ENCODE measurements at regions not wholly inside any gene's neighbourhood (a gene's known extent, or its start where the extent isn't known, plus 50 kb on each side); places are given as distances from the start of the nearest gene placed in this dataset.

DNA sequence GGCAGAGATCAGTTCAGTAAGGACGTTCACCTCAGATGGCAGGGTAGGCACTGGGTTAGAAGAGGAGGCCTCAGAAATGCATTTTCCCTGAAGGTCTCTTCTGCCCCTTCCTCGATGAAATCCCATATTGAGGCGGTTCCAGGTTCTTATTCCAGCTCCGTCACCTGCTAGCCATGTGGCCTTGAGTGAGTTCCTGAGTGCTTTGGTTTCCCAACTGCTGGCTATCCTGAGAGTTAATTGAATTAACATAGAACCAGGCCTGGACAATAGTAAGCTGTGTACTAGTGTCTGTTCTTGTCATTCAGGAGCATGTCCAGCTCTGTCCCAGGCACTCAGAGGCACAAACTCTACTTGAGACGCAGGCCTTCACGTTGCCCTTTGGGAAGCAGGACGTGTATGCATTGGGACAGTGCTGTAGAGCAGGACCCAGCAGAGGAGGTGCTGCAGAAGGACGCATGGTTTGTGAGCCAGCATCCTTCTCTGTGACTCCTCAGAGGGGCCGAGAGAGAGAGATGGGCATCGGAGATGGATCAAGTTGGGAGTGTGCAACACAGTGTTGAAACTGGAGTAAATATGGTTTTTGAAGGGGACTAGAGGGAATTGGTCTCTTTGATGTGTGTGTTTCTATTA, 114.2 kb downstream of the ASB7 start:
- H3K9me1 ChIP-seq (ENCODE audit: control insufficient read depth, insufficient read depth, low read length) = no peaks in the 10 kb centered on the region
- POLR2A ChIA-PET = no interaction called here
- H2AFZ ChIP-seq (ENCODE audit: low read depth, low read length) = no peak overlapping the region
- H3K9me3 ChIP-seq (replicated peaks; ENCODE audit: control insufficient read depth, insufficient read depth, low read depth, low read length) = no peaks in the 10 kb centered on the region
- WGBS (ENCODE audit: insufficient coverage, low coverage, missing lambda C conversion rate) = 1% methylated on average over 10 of the region's 10 CpGs
- H3K79me2 ChIP-seq (ENCODE audit: control insufficient read depth, insufficient read depth, low read length) = no peaks in the 10 kb centered on the region
- CTCF ChIA-PET (ENCODE audit: low intra/inter-chr PET ratio) = no interaction called here
- TF ChIP-seq POLR2AphosphoS5 (IDR thresholded peaks at IDR 0.05; ENCODE audit: control insufficient read depth, insufficient read depth, low read depth, low read length) (no peak), HNRNPUL1 (IDR thresholded peaks at IDR 0.05; ENCODE audit: low read length) (no peak), NFRKB (IDR thresholded peaks at IDR 0.05; ENCODE audit: low read depth) (no peak), XRCC5 (IDR thresholded peaks at IDR 0.05; ENCODE audit: low read depth, low read length) (no peak), SMARCA4 (IDR thresholded peaks at IDR 0.05) (no peak)
- TF ChIP-seq, protein P1, sequence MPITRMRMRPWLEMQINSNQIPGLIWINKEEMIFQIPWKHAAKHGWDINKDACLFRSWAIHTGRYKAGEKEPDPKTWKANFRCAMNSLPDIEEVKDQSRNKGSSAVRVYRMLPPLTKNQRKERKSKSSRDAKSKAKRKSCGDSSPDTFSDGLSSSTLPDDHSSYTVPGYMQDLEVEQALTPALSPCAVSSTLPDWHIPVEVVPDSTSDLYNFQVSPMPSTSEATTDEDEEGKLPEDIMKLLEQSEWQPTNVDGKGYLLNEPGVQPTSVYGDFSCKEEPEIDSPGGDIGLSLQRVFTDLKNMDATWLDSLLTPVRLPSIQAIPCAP (CRISPR knock-in tag; IDR thresholded peaks at IDR 0.05; ENCODE audit: borderline replicate concordance) = no peak
- TF ChIP-seq, protein P2, sequence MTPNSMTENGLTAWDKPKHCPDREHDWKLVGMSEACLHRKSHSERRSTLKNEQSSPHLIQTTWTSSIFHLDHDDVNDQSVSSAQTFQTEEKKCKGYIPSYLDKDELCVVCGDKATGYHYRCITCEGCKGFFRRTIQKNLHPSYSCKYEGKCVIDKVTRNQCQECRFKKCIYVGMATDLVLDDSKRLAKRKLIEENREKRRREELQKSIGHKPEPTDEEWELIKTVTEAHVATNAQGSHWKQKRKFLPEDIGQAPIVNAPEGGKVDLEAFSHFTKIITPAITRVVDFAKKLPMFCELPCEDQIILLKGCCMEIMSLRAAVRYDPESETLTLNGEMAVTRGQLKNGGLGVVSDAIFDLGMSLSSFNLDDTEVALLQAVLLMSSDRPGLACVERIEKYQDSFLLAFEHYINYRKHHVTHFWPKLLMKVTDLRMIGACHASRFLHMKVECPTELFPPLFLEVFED (CRISPR knock-in tag; conservative IDR thresholded peaks at IDR 0.05) = no peak
- TF ChIP-seq, protein P3, sequence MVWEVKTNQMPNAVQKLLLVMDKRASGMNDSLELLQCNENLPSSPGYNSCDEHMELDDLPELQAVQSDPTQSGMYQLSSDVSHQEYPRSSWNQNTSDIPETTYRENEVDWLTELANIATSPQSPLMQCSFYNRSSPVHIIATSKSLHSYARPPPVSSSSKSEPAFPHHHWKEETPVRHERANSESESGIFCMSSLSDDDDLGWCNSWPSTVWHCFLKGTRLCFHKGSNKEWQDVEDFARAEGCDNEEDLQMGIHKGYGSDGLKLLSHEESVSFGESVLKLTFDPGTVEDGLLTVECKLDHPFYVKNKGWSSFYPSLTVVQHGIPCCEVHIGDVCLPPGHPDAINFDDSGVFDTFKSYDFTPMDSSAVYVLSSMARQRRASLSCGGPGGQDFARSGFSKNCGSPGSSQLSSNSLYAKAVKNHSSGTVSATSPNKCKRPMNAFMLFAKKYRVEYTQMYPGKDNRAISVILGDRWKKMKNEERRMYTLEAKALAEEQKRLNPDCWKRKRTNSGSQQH (CRISPR knock-in tag; IDR thresholded peaks at IDR 0.05) = no peak
- DNase-seq (ENCODE audit: extremely low read depth in 1 of 4, low spot score in 3 of 4) (no peak), FAIRE-seq (no peak), ATAC-seq (no peak)
- H3K4me3 ChIP-seq = no peak overlapping the region
- H3K4me1 ChIP-seq (replicated peaks in 1 of 2; ENCODE audit: control insufficient read depth in 2 of 2, insufficient read depth in 2 of 2, low read length in 2 of 2) = no peaks in the 10 kb centered on the region
- intact Hi-C loops (cut with micrococcal nuclease) = no loop called here
- H3K4me2 ChIP-seq (ENCODE audit: insufficient read depth, low read length) = no peak overlapping the region
- BruUV-seq (replicated peaks) = no TSS peak
- in situ Hi-C loops (cut with MboI) = no loop called here
- H3K27me3 ChIP-seq (ENCODE audit: control insufficient read depth in 2 of 2, insufficient read depth in 2 of 2, low read length in 2 of 2) = peaks cover 4 to 35% of the 10 kb centered on the region in 2 experiments; a peak in 3 of 5 replicates
- no peaks in the 10 kb centered on the region for H3K36me3 ChIP-seq (ENCODE audit: control insufficient read depth, insufficient read depth, low read length)
- H4K20me1 ChIP-seq (replicated peaks; ENCODE audit: control insufficient read depth, insufficient read depth, low read length) = 0 out of 2 replicates have a peak, but pooled peaks cover 4% of the 10 kb centered on the region
- H3K27ac ChIP-seq (ENCODE audit: extremely low read depth, low read depth, low read length) = no peak overlapping the region
- no peak overlapping the region for H3K9ac ChIP-seq (ENCODE audit: insufficient read depth in 1 of 2, low read depth in 2 of 2, low read length in 2 of 2)

Data from K562 (cell line).